ENCODE measurements at regions not wholly inside any gene's neighbourhood (a gene's known extent, or its start where the extent isn't known, plus 50 kb on each side); places are given as distances from the start of the nearest gene placed in this dataset.

GRCh38 chr13:54628383-54628782 lies 1599.8 kb downstream of the OLFM4 start:
- TF ChIP-seq CTCF (IDR thresholded peaks at IDR 0.05 in 8 of 11, conservative IDR thresholded peaks at IDR 0.05 in 3 of 11), result no peak
- no peak for TF ChIP-seq POLR2AphosphoS5 (IDR thresholded peaks at IDR 0.05)
- no peak for TF ChIP-seq POLR2A (IDR thresholded peaks at IDR 0.05)

All from spleen (tissue), 7 donors.